Psoas muscle (tissue), 7 donors: ENCODE measurements at regions not wholly inside any gene's neighbourhood (a gene's known extent, or its start where the extent isn't known, plus 50 kb on each side); places are given as distances from the start of the nearest gene placed in this dataset.

ENCODE experiments used
- ATAC-seq, 4 donors: fragments of 200-7000 bp; cut with Tn5 transposase; one replicate each; pipeline ENCODE4 v1.9.1; 2020; ENCODE audit warnings: moderate library complexity in 3 of 4, mild to moderate bottlenecking in 2 of 4
- DNase-seq, 2 donors: peaks; one replicate each; pipeline ENCODE4 v3.0.0-alpha.2; 2020
- H3K27ac ChIP-seq: fragments of 200-600 bp; one replicate; pipeline ENCODE4 v1.8.0; 2022
- H3K27me3 ChIP-seq, 3 donors: fragments of 200-600 bp in 1 of 3; one replicate each; pipeline versions ENCODE4 v1.6.1 to v1.8.0; 2013 to 2022; ENCODE audit warnings: low read length in 2 of 3, mild to moderate bottlenecking in 2 of 3, moderate library complexity in 1 of 3; ENCODE audit not compliant: insufficient read depth in 3 of 3
- H3K36me3 ChIP-seq, 2 donors: fragments of 200-600 bp in 1 of 2; one replicate each; pipeline versions ENCODE4 v1.6.1 to v1.8.0; 2013 to 2022; ENCODE audit warnings: low read depth in 1 of 2, mild to moderate bottlenecking in 1 of 2, moderate library complexity in 1 of 2; ENCODE audit not compliant: insufficient read depth in 1 of 2
- H3K4me1 ChIP-seq: fragments of 200-600 bp; one replicate; pipeline ENCODE4 v1.8.0; 2022
- H3K4me3 ChIP-seq: fragments of 200-600 bp; one replicate; pipeline ENCODE4 v1.8.0; 2022; ENCODE audit warnings: mild to moderate bottlenecking
- H3K9me3 ChIP-seq: fragments of 200-600 bp; one replicate; pipeline ENCODE4 v1.8.0; 2022
- WGBS, 3 donors: extraction: QIAGEN DNeasy Blood & Tissue Kit; methylation state at CpG; one replicate each; pipeline versions ENCODE4 v1.1.6 to v1.1.7; 2013; 5-methylcytosine and 5-hydroxymethylcytosine counted together
- intact Hi-C, 2 donors: fragments of 100-400 bp; cut with DNase I; formaldehyde crosslinking; loops; one replicate each; pipeline versions ENCODE4 v1.11.0 to v1.14.2; 2022
- TF ChIP-seq, protein P1 (sequence below): fragments of 200-600 bp; IDR thresholded peaks from one replicate; pipeline ENCODE4 v1.8.0; 2022; ENCODE audit warnings: antibody characterized with exemption
- donor health status: healthy with polysubstance abuse.
- donor health status: DM: no; HTN: no; CAD: no; lungs with moderate emphysema.
- donor health status: Bipolar disorder and iron deficiency.
- donor health status: healthy.
- donor health status: DM: yes; HTN: yes; CAD: no.
- donor health status: DM: no; HTN: no; CAD: no.
- donor health status: DM: yes; HTN: yes; CAD: no.

GRCh38 chr11:45585205-45585604, 80.2 kb downstream of the CHST1 start:
- 52 to 62% (median 54%) methylated on average over 5 of the region's 5 CpGs for WGBS, 3 donors
- H3K27me3 ChIP-seq: peaks cover 0 to 31% (median 6%) of the 10 kb centered on the region in 3 donors
- no peaks in the 10 kb centered on the region for H3K36me3 ChIP-seq
- TF ChIP-seq, protein P1, sequence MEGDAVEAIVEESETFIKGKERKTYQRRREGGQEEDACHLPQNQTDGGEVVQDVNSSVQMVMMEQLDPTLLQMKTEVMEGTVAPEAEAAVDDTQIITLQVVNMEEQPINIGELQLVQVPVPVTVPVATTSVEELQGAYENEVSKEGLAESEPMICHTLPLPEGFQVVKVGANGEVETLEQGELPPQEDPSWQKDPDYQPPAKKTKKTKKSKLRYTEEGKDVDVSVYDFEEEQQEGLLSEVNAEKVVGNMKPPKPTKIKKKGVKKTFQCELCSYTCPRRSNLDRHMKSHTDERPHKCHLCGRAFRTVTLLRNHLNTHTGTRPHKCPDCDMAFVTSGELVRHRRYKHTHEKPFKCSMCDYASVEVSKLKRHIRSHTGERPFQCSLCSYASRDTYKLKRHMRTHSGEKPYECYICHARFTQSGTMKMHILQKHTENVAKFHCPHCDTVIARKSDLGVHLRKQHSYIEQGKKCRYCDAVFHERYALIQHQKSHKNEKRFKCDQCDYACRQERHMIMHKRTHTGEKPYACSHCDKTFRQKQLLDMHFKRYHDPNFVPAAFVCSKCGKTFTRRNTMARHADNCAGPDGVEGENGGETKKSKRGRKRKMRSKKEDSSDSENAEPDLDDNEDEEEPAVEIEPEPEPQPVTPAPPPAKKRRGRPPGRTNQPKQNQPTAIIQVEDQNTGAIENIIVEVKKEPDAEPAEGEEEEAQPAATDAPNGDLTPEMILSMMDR: no peak
- H3K9me3 ChIP-seq: no peaks in the 10 kb centered on the region
- H3K4me1 ChIP-seq: no peaks in the 10 kb centered on the region
- no peak overlapping the region for H3K4me3 ChIP-seq
- intact Hi-C loops: no loop called here
- ATAC-seq (no peak), DNase-seq (no peak)
- H3K27ac ChIP-seq: no peak overlapping the region

GRCh38 chr11:45583981-45584566, 81.3 kb downstream of the CHST1 start:
- peaks cover 0 to 35% (median 6%) of the 10 kb centered on the region in 3 donors for H3K27me3 ChIP-seq
- H3K27ac ChIP-seq: no peak overlapping the region
- WGBS, 3 donors: 64 to 65% (median 64%) methylated on average over 15 of the region's 15 CpGs
- intact Hi-C loops: no loop called here
- TF ChIP-seq, protein P1: no peak
- H3K9me3 ChIP-seq: no peaks in the 10 kb centered on the region
- H3K4me1 ChIP-seq: no peaks in the 10 kb centered on the region
- no peaks in the 10 kb centered on the region for H3K36me3 ChIP-seq
- H3K4me3 ChIP-seq: no peak overlapping the region
- DNase-seq (no peak), ATAC-seq (no peak)

- DNase-seq (no peak), ATAC-seq (no peak)
- peaks cover 0 to 54% (median 8%) of the 10 kb centered on the region in 3 donors for H3K27me3 ChIP-seq
- no peaks in the 10 kb centered on the region for H3K36me3 ChIP-seq
- no peak overlapping the region for H3K27ac ChIP-seq
- no peaks in the 10 kb centered on the region for H3K4me1 ChIP-seq
- WGBS, 3 donors: 7 to 14% (median 7%) methylated on average over 6 of the region's 6 CpGs
- intact Hi-C loops: no loop called here
- TF ChIP-seq, protein P1: no peak
- H3K9me3 ChIP-seq: no peaks in the 10 kb centered on the region
- H3K4me3 ChIP-seq: no peak overlapping the region
Measured at GRCh38 chr11:45580399-45580798, 85.0 kb downstream of the CHST1 start.

DNA sequence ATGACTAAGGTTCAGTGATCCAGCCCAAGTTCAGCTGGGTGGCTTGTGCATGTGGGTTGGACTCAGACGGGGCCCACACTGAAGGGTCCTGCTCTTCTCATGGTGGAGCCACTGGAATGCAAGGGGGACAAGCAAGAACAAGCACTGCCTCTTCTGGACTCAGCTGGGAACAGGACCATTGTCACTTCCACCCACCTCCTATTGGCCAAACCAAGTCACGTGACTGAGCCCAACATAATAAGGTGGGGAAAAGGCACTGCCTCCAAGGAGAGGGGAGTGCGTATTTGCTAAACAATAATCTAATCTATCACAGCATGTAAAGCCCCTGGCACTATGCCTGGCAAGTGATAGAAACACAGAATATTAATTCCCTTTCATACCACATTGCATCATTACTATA, 87.1 kb downstream of the CHST1 start:
- Histone ChIP-seq H3K36me3 (no peaks in the 10 kb centered on the region), H3K27ac (no peak overlapping the region), H3K9me3 (no peaks in the 10 kb centered on the region), H3K4me1 (no peaks in the 10 kb centered on the region), H3K4me3 (no peak overlapping the region), H3K27me3 (peaks cover 0 to 55% (median 3%) of the 10 kb centered on the region in 3 donors)
- ATAC-seq: no peak
- no peak for DNase-seq
- intact Hi-C loops: no loop called here
- WGBS, 3 donors: 74 to 91% (median 75%) methylated on average over 3 of the region's 3 CpGs
- TF ChIP-seq, protein P1: no peak

- Histone ChIP-seq H3K4me1 (no peaks in the 10 kb centered on the region), H3K36me3 (no peaks in the 10 kb centered on the region), H3K9me3 (no peaks in the 10 kb centered on the region), H3K27ac (no peak overlapping the region), H3K4me3 (no peak overlapping the region), H3K27me3 (peaks cover 0 to 52% (median 3%) of the 10 kb centered on the region in 3 donors)
- DNase-seq: no peak
- TF ChIP-seq, protein P1: no peak
- WGBS, 3 donors: 42 to 56% (median 50%) methylated on average over 4 of the region's 4 CpGs
- intact Hi-C loops: no loop called here
- ATAC-seq: no peak
Measured at GRCh38 chr11:45577752-45578151, 87.7 kb downstream of the CHST1 start.
